Gastrocnemius medialis (tissue), 4 donors: ENCODE measurements at regions not wholly inside any gene's neighbourhood (a gene's known extent, or its start where the extent isn't known, plus 50 kb on each side); places are given as distances from the start of the nearest gene placed in this dataset.

Experiments used
- ATAC-seq, 2 donors: fragments of 150-250 bp; one replicate each; pipeline ENCODE4 v1.9.1; 2016
- DNase-seq, 2 donors: peaks; one replicate each; pipeline ENCODE4 v3.0.0-alpha.2; 2019
- H3K27ac ChIP-seq, 4 donors: fragments of 200-600 bp; sonication (generic); 1 replicate in 1 of 4; 2 replicates in 3 of 4; pipeline ENCODE4 v1.5.1; 2016 to 2018; ENCODE audit warnings: mild to moderate bottlenecking in 2 of 4, moderate library complexity in 1 of 4
- H3K27me3 ChIP-seq, 3 donors: fragments of 200-600 bp; sonication (generic) in 2 of 3; 1 replicate in 1 of 3; 2 replicates in 2 of 3; pipeline versions ENCODE4 v1.5.1 to v1.6.0; 2016 to 2019; ENCODE audit warnings: mild to moderate bottlenecking in 1 of 3, moderate library complexity in 1 of 3
- H3K36me3 ChIP-seq, 2 donors: fragments of 200-600 bp; sonication (generic) in 1 of 2; one replicate each; pipeline ENCODE4 v1.5.1; 2017 to 2018
- H3K4me1 ChIP-seq, 2 donors: fragments of 200-600 bp; sonication (generic) in 1 of 2; one replicate each; pipeline ENCODE4 v1.5.1; 2016 to 2017; ENCODE audit warnings: mild to moderate bottlenecking in 2 of 2
- H3K4me3 ChIP-seq, 4 donors: fragments of 200-600 bp; sonication (generic) in 3 of 4; 1 replicate in 1 of 4; 2 replicates in 3 of 4; pipeline ENCODE4 v1.5.1; 2016 to 2019; ENCODE audit warnings: mild to moderate bottlenecking in 2 of 4
- H3K9me3 ChIP-seq, 3 donors: fragments of 200-600 bp; sonication (generic) in 2 of 3; 1 replicate in 1 of 3; 2 replicates in 2 of 3; pipeline ENCODE4 v1.5.1; 2016 to 2019
- POLR2A ChIP-seq, 2 donors: fragments of 450-650 bp; IDR thresholded peaks; one replicate each; pipeline ENCODE4 v1.6.1; 2017; ENCODE audit warnings: antibody characterized with exemption in 2 of 2, mild to moderate bottlenecking in 2 of 2, moderate library complexity in 2 of 2
- in situ Hi-C, 4 donors: fragments of 200-750 bp; cut with MboI; loops; one replicate each; pipeline versions ENCODE4 v1.15.0 to v1.8.0; 2017; ENCODE audit warnings: low sequenced_read_pairs in 4 of 4
- intact Hi-C: fragments of 100-400 bp; cut with DNase I; formaldehyde crosslinking; loops from one replicate; pipeline ENCODE4 v1.15.1; 2023; ENCODE audit warnings: low total_unique reads
- TF ChIP-seq, protein P1 (sequence below), 5 experiments: fragments of 450-650 bp in 3 of 5; fragments of 200-600 bp in 2 of 5; sonication (generic) in 2 of 5; IDR thresholded peaks in 4 of 5; conservative IDR thresholded peaks in 1 of 5; 1 replicate in 4 of 5; 2 replicates in 1 of 5; pipeline ENCODE4 v1.5.1; 2016 to 2019; ENCODE audit warnings: antibody characterized with exemption in 5 of 5, mild to moderate bottlenecking in 3 of 5, moderate library complexity in 3 of 5

DNA sequence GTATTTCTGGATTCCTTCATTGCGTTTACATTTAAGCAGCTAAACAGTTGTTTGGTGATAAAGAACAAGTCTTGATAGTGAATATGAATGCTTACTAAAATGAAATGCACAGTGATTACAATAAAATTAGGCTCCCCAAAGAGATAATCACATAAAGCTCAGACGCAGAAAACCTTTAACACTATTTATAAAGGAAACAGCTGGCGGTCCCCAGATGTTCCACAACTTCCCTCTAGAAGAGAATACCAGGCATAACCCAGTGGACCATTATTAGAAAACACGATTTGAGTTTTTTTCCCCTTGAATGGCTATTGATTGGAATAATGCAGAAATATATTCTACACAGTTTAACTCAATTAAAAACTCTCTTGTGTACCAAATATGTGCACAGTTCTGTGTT, 573.2 kb downstream of the DIPK2A start:
- no peaks in the 10 kb centered on the region for H3K36me3 ChIP-seq
- no peak for DNase-seq
- no peaks in the 10 kb centered on the region for H3K4me1 ChIP-seq
- H3K9me3 ChIP-seq, result no peaks in the 10 kb centered on the region
- no peak overlapping the region for H3K27ac ChIP-seq
- no peaks in the 10 kb centered on the region for H3K27me3 ChIP-seq
- intact Hi-C loops (no loop called here), in situ Hi-C loops (no loop called here)
- ATAC-seq, result no peak
- TF ChIP-seq, protein P1, sequence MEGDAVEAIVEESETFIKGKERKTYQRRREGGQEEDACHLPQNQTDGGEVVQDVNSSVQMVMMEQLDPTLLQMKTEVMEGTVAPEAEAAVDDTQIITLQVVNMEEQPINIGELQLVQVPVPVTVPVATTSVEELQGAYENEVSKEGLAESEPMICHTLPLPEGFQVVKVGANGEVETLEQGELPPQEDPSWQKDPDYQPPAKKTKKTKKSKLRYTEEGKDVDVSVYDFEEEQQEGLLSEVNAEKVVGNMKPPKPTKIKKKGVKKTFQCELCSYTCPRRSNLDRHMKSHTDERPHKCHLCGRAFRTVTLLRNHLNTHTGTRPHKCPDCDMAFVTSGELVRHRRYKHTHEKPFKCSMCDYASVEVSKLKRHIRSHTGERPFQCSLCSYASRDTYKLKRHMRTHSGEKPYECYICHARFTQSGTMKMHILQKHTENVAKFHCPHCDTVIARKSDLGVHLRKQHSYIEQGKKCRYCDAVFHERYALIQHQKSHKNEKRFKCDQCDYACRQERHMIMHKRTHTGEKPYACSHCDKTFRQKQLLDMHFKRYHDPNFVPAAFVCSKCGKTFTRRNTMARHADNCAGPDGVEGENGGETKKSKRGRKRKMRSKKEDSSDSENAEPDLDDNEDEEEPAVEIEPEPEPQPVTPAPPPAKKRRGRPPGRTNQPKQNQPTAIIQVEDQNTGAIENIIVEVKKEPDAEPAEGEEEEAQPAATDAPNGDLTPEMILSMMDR (IDR thresholded peaks at IDR 0.05 in 4 of 5, conservative IDR thresholded peaks at IDR 0.05 in 1 of 5), result no peak
- no peak for TF ChIP-seq POLR2A (IDR thresholded peaks at IDR 0.05)
- no peak overlapping the region for H3K4me3 ChIP-seq

DNA sequence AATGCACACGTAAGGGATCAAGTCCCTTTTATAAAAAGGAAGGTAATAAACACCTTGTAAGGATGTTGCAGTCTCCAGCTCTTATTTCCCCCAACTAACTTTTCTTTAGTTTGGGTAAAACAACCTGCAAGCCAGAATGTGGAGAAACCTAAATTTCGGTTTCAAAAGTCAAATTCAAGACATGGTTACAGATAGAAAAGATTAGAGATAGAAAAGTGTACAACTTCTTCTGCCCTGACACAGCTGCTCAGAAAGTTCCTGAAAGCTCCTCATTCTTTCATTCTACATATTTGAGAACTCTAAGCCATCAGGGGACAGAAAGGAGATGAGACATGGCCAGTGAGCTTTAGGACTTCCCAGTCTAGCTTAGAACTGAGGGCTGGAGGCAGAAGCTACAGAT, 574.9 kb downstream of the DIPK2A start:
- Histone ChIP-seq H3K4me1 (no peaks in the 10 kb centered on the region), H3K27me3 (no peaks in the 10 kb centered on the region), H3K4me3 (no peak overlapping the region), H3K27ac (no peak overlapping the region), H3K9me3 (no peaks in the 10 kb centered on the region), H3K36me3 (no peaks in the 10 kb centered on the region)
- in situ Hi-C loops (no loop called here), intact Hi-C loops (no loop called here)
- TF ChIP-seq POLR2A (IDR thresholded peaks at IDR 0.05), result no peak
- TF ChIP-seq, protein P1 (IDR thresholded peaks at IDR 0.05 in 4 of 5, conservative IDR thresholded peaks at IDR 0.05 in 1 of 5), result no peak
- ATAC-seq, result no peak
- no peak for DNase-seq

DNA sequence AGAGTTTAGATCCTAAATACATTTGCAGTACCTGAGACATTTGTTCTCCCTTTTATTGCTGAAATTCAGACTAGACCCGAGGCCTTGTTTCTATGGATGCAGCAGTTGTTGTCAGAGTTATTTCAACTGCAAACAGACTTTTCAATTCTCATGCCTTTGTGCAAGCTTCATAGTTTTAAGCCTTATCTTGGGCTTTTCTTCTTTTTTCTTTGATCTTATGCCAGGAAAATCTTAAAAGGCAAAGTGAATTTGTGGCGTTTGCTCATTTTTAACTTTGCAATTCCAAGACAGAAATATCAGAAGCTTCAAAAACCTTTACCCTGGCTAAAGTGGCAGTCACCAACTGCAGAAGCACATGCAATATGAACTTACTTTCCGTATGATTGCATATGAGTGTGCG, 576.7 kb downstream of the DIPK2A start:
- ATAC-seq, result no peak
- H3K4me1 ChIP-seq, result no peaks in the 10 kb centered on the region
- no peak overlapping the region for H3K27ac ChIP-seq
- no peaks in the 10 kb centered on the region for H3K9me3 ChIP-seq
- no peaks in the 10 kb centered on the region for H3K27me3 ChIP-seq
- H3K4me3 ChIP-seq, result no peak overlapping the region
- TF ChIP-seq POLR2A (IDR thresholded peaks at IDR 0.05), result no peak
- TF ChIP-seq, protein P1 (IDR thresholded peaks at IDR 0.05 in 4 of 5, conservative IDR thresholded peaks at IDR 0.05 in 1 of 5), result no peak
- no peaks in the 10 kb centered on the region for H3K36me3 ChIP-seq
- DNase-seq, result no peak
- in situ Hi-C loops, result no loop called here
- intact Hi-C loops, result no loop called here

DNA sequence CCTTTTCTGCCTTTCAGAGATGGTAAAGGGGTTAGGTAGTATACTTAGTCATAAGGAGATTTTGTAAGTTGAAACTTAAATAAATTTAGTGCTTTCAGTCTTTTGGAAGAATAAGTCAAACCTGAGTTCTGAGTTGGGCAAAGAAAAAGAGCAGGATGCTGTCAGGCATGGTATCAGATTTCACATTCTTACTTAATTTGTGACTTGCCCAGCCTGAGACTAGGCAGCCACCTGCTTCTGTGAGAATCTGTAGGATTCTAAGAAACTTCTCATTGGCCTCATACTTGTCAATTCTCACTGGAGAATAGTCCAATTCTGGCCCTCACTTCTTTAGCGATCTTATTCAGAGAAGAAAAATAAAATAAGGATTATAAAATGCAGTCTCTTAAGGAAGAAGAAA, 577.5 kb downstream of the DIPK2A start:
- intact Hi-C loops (no loop called here), in situ Hi-C loops (no loop called here)
- H3K4me1 ChIP-seq, result no peaks in the 10 kb centered on the region
- ATAC-seq (no peak), DNase-seq (no peak)
- H3K27me3 ChIP-seq, result no peaks in the 10 kb centered on the region
- no peaks in the 10 kb centered on the region for H3K9me3 ChIP-seq
- no peaks in the 10 kb centered on the region for H3K36me3 ChIP-seq
- TF ChIP-seq POLR2A (IDR thresholded peaks at IDR 0.05), result no peak
- TF ChIP-seq, protein P1 (IDR thresholded peaks at IDR 0.05 in 4 of 5, conservative IDR thresholded peaks at IDR 0.05 in 1 of 5), result no peak
- H3K27ac ChIP-seq, result no peak overlapping the region
- no peak overlapping the region for H3K4me3 ChIP-seq

DNA sequence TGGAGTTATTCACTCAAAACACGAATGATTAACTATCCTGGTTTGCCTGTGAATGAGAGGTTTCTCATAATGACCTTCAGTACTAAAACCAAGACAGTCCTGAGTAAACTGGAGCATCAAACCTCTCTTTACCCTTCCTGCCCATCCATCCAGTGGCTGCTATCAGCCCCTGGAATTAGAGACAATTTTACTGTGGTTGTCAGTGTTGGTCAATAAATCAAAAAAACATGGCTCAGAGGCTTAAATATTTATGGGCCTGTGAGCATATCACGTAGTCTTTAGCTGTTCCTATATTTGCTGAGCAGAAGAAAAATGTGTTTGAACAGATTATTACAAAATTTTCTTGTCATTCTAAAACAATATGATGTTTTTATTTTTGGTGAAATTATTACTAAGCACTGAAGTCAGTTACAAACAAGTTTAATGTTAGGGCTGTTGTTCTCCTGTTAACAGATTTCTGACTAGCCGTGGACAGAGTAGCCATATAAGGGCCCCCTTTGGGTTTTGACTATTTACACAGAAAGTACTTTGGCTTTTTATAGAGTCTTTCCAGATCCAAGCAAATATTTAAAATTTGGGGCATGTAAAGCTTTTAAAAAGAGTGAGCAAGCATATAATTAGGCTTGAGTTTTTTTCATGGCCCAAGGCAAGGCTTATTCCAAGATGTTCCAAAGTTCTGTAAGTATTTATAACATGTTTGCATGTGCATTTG, 580.9 kb downstream of the DIPK2A start:
- in situ Hi-C loops, result no loop called here
- Histone ChIP-seq H3K36me3 (no peaks in the 10 kb centered on the region), H3K27me3 (no peaks in the 10 kb centered on the region), H3K9me3 (no peaks in the 10 kb centered on the region), H3K4me3 (no peak overlapping the region), H3K27ac (no peak overlapping the region), H3K4me1 (no peaks in the 10 kb centered on the region)
- intact Hi-C loops, result no loop called here
- ATAC-seq (no peak), DNase-seq (no peak)
- no peak for TF ChIP-seq POLR2A (IDR thresholded peaks at IDR 0.05)
- TF ChIP-seq, protein P1 (IDR thresholded peaks at IDR 0.05 in 4 of 5, conservative IDR thresholded peaks at IDR 0.05 in 1 of 5), result no peak
